KMS-11 (cell line): ENCODE measurements at regions not wholly inside any gene's neighbourhood (a gene's known extent, or its start where the extent isn't known, plus 50 kb on each side); places are given as distances from the start of the nearest gene placed in this dataset.

ENCODE experiments used
- H2AFZ ChIP-seq: fragments of 200-600 bp; sonication (generic); 2 replicates; pipeline ENCODE4 v1.6.1; 2016; ENCODE audit warnings: antibody characterized with exemption, mixed run types, low read depth
- H3K27ac ChIP-seq: fragments of 200-600 bp; sonication (generic); 2 replicates; pipeline ENCODE4 v1.6.1; 2016; ENCODE audit warnings: mild to moderate bottlenecking, mixed run types
- H3K27me3 ChIP-seq: fragments of 200-600 bp; sonication (generic); 2 replicates; pipeline ENCODE4 v1.6.1; 2017; ENCODE audit warnings: mild to moderate bottlenecking, low read depth, mixed run types, moderate library complexity; ENCODE audit not compliant: insufficient read depth
- H3K36me3 ChIP-seq: fragments of 200-600 bp; sonication (generic); 2 replicates; pipeline ENCODE4 v1.6.1; 2017; ENCODE audit warnings: mild to moderate bottlenecking, mixed run types; ENCODE audit not compliant: insufficient read depth
- H3K4me1 ChIP-seq: fragments of 200-600 bp; sonication (generic); 2 replicates; pipeline ENCODE4 v1.6.1; 2016; ENCODE audit warnings: mild to moderate bottlenecking, low read depth, mixed run types; ENCODE audit not compliant: poor library complexity, severe bottlenecking
- H3K4me2 ChIP-seq: fragments of 200-600 bp; sonication (generic); 2 replicates; pipeline ENCODE4 v1.7.0; 2016; ENCODE audit warnings: mild to moderate bottlenecking, mixed run types
- H3K4me3 ChIP-seq: fragments of 200-600 bp; sonication (generic); IDR thresholded peaks from 2 replicates; pipeline ENCODE4 v1.6.1; 2017; ENCODE audit warnings: low read depth, low read length, mixed read lengths; ENCODE audit not compliant: insufficient read depth
- H3K79me2 ChIP-seq: fragments of 200-600 bp; sonication (generic); 2 replicates; pipeline ENCODE4 v1.6.1; 2016; ENCODE audit warnings: low read depth, mixed run types; ENCODE audit not compliant: insufficient read depth
- H3K9ac ChIP-seq: fragments of 200-600 bp; sonication (generic); 2 replicates; pipeline ENCODE4 v1.6.1; 2016; ENCODE audit warnings: mild to moderate bottlenecking, mixed run types
- H4K20me1 ChIP-seq: fragments of 200-600 bp; sonication (generic); 2 replicates; pipeline ENCODE4 v1.6.1; 2016; ENCODE audit warnings: mild to moderate bottlenecking, mixed run types; ENCODE audit not compliant: insufficient read depth
- CTCF ChIP-seq: fragments of 200-600 bp; sonication (generic); conservative IDR thresholded peaks from 2 replicates; pipeline ENCODE4 v1.6.1; 2017; ENCODE audit warnings: low read depth, mild to moderate bottlenecking, antibody characterized with exemption, low read length, moderate library complexity, mixed read lengths

DNA sequence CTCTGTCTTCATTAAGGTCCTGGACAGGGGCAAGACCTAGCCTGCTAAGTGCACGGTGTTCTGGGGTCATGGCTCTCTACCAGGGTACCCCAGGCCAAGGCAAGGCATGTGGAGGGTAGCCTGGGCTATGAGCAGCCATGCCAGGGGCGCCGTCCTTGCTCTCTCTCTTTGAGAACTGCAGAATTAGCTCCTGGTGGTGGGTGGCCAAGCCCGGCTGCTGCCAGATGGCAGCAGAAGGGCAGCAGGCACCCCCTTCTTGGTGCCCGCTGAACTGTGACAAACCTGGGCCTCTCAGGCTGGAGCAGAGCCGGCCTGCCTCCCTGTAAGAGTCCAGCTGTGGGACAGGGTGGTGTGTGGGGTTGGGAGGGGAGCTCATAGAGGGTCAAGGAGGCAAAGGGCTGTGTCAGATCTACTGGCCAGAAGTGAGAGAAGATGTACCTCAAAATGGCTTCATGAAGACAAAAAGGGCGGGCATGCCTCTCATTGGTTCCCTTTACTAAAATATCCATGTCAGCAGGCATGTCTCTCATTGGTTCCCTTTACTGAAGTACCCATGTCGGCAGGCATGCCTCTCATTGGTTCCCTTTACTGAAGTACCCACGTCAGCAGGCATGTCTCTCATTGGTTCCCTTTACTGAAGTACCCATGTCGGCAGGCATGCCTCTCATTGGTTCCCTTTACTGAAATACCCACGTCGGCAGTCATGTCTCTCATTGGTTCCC lies 81.7 kb upstream of the SDK2 start:
- no peak overlapping the region for H2AFZ ChIP-seq
- H3K27ac ChIP-seq: no peak overlapping the region
- H3K9ac ChIP-seq: no peak overlapping the region
- TF ChIP-seq CTCF: no peak
- peaks cover 49% of the 10 kb centered on the region; the same call in 1 of the 2 replicates for H3K27me3 ChIP-seq
- H3K79me2 ChIP-seq: no peaks in the 10 kb centered on the region
- no peaks in the 10 kb centered on the region for H3K36me3 ChIP-seq
- no peaks in the 10 kb centered on the region for H3K4me1 ChIP-seq
- H4K20me1 ChIP-seq: no peaks in the 10 kb centered on the region
- no peak overlapping the region for H3K4me2 ChIP-seq
- H3K4me3 ChIP-seq: no peak overlapping the region

DNA sequence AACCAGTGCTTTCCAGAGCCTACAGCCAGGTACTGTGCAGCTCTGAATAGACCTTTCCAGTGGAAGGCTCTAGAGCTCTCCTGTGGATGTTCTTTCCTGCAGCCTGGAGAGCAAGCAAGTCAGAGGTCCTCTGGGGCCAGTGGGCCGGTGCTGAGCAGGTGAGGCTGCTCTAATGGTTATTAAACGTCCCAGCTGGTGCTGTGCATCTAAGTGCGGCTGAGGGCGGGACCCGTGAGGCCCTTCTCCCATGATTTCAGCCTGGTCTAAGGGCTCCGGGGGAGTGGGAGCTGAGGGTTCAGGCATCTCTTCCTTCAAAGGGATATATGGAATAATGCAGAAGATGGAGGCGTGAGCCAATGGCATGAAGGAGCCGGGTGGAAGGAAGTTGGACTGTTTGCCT lies 83.7 kb upstream of the SDK2 start:
- H3K4me3 ChIP-seq: no peak overlapping the region
- H3K4me2 ChIP-seq: no peak overlapping the region
- no peak overlapping the region for H2AFZ ChIP-seq
- no peaks in the 10 kb centered on the region for H3K79me2 ChIP-seq
- peaks cover 43% of the 10 kb centered on the region; the same call in 1 of the 2 replicates for H3K27me3 ChIP-seq
- H3K36me3 ChIP-seq: no peaks in the 10 kb centered on the region
- no peak overlapping the region for H3K27ac ChIP-seq
- H3K4me1 ChIP-seq: no peaks in the 10 kb centered on the region
- H3K9ac ChIP-seq: no peak overlapping the region
- H4K20me1 ChIP-seq: no peaks in the 10 kb centered on the region
- TF ChIP-seq CTCF: no peak

- Histone ChIP-seq H3K4me3 (no peak overlapping the region), H3K4me1 (no peaks in the 10 kb centered on the region), H2AFZ (no peak overlapping the region), H3K27ac (no peak overlapping the region), H3K36me3 (no peaks in the 10 kb centered on the region), H4K20me1 (no peaks in the 10 kb centered on the region), H3K4me2 (no peak overlapping the region), H3K9ac (no peak overlapping the region), H3K79me2 (no peaks in the 10 kb centered on the region), H3K27me3 (peaks cover 49% of the 10 kb centered on the region; the same call in 1 of the 2 replicates)
- no peak for TF ChIP-seq CTCF
Measured at GRCh38 chr17:73729101-73729500, 84.9 kb upstream of the SDK2 start.

- no peaks in the 10 kb centered on the region for H4K20me1 ChIP-seq
- H3K4me1 ChIP-seq: no peaks in the 10 kb centered on the region
- peaks cover 51% of the 10 kb centered on the region; the same call in 1 of the 2 replicates for H3K27me3 ChIP-seq
- H3K4me3 ChIP-seq: no peak overlapping the region
- H3K9ac ChIP-seq: no peak overlapping the region
- H2AFZ ChIP-seq: no peak overlapping the region
- TF ChIP-seq CTCF: no peak
- H3K79me2 ChIP-seq: no peaks in the 10 kb centered on the region
- no peak overlapping the region for H3K4me2 ChIP-seq
- no peaks in the 10 kb centered on the region for H3K36me3 ChIP-seq
- no peak overlapping the region for H3K27ac ChIP-seq
Measured at GRCh38 chr17:73731733-73732132, 87.5 kb upstream of the SDK2 start.
